ENCODE measurements at regions not wholly inside any gene's neighbourhood (a gene's known extent, or its start where the extent isn't known, plus 50 kb on each side); places are given as distances from the start of the nearest gene placed in this dataset.

DNA sequence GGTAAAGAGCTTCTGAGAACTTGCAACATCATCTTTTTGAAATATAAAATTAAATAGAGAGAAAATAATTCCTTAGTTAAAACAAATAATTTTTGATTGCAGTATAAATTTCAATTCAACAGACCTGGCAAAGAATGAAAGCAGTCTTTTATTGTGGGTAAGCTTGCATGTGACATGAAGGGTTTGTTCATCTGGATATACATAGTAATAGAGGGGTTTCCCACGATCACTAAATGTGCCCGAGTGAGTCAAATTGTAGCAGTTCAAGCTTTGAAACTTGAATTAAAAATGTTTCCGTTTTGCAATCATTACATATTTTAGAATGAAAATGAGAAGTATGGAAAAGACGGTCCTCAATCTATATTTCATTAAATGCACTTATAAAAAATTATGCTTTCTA is 658.4 kb upstream of the MBL2 start:
- TF ChIP-seq CTCF (IDR thresholded peaks at IDR 0.05) (no peak), EP300 (IDR thresholded peaks at IDR 0.05) (no peak), POLR2A (IDR thresholded peaks at IDR 0.05) (no peak)
